Activated naive CD4-positive, alpha-beta T cell (primary cell): ENCODE measurements at regions not wholly inside any gene's neighbourhood (a gene's known extent, or its start where the extent isn't known, plus 50 kb on each side); places are given as distances from the start of the nearest gene placed in this dataset.
A peak's percentile ranks its signal among the peaks of the same experiment; 100 is the strongest.
"Not testable (repeated sequence)": the region's sequence is repeated elsewhere in the genome, so short reads cannot be mapped to it uniquely, and the experiment has no call there.

Experiments
- DNase-seq, 4 experiments: peaks; one replicate each; lab custom pipeline; 2025; lab: John Stamatoyannopoulos, UW

DNA sequence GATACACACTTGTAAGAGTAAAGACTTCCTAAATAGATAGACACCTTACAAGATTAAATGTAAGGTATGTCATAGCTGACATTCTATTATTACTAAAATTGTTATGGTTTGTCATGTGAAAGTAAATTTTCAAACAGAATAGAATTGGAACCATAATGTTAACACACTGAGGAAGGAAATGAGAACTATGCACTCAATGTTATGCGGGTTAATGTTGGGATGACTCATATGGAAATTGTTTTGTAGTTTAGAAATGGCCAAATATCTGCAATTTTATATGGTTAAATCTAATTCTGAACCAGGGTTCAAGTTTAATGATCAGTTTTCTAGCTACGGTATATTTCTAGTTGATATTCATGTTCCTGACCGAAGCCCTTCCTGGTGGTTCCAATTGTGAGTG lies 214.2 kb upstream of the ADO start:
- no peak for DNase-seq

DNA sequence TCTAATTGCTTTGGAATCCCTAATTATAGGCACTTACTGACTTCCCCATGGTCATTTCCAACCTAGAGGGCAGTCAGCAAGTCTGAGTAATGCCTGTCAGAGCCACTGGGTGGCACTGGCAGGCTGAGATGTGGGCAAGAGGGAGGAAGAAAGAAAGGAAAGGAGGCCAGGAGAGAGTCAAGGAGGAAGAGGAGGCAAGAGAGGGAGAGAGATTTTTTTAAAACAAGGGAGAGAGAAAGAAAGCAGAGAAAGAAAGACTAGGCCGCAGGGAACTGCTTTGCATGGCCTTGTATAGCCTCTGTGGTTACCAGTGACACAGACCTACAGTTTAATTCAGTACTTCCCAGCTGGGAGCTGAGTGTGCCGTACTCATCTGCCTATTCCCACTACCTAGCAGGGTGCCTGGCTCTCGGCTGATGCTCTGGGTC lies 210.4 kb upstream of the ADO start:
- peak in 1 of 4 experiments; percentile 26 for DNase-seq

DNA sequence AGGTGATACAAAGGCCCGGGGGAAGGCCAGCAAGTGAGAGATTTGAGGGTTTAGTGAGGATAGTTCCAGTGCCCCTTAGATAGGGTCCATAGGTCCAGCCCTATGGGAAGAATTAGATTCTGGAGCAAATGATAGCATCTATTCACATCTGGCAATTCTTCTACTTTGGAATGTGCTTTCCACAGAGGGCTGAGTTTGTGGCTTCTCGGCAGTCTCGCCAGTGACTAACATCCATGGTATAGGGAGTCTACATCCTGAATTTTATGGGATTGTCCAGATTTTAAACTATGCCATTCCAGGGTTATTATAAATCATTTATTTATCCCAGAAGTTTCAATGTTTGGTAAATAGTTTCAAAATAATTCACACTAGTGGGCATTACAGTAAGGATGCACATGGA lies 207.3 kb upstream of the ADO start:
- no peak for DNase-seq

DNA sequence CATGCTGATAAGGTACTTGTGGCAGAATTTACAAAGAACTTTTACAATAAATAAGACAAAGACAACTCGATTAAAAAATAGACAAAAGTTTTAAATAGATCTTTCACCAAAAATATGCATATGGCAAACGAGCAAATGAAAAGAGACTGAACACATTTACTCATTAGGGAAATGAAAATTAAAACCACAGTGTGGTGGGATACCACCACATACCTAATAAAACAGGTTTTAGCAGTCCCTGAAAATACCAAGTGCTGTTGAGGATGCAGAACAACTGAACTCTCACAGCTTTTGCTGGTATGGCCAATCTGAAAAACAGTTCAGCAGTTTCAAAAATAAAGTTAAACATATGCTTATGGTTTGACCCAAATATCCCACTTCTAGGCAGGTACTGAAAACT lies 205.4 kb upstream of the ADO start:
- no peak for DNase-seq

DNA sequence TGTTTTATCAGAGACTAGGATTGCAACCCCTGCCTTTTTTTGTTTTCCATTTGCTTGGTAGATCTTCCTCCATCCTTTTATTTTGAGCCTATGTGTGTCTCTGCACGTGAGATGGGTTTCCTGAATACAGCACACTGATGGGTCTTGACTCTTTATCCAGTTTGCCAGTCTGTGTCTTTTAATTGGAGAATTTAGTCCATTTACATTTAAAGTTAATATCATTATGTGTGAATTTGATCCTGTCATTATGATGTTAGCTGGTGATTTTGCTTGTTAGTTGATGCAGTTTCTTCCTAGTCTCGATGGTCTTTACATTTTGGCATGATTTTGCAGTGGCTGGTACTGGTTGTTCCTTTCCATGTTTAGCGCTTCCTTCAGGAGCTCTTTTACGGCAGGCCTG lies 198.0 kb upstream of the ADO start:
- not testable (repeated sequence) for DNase-seq

DNA sequence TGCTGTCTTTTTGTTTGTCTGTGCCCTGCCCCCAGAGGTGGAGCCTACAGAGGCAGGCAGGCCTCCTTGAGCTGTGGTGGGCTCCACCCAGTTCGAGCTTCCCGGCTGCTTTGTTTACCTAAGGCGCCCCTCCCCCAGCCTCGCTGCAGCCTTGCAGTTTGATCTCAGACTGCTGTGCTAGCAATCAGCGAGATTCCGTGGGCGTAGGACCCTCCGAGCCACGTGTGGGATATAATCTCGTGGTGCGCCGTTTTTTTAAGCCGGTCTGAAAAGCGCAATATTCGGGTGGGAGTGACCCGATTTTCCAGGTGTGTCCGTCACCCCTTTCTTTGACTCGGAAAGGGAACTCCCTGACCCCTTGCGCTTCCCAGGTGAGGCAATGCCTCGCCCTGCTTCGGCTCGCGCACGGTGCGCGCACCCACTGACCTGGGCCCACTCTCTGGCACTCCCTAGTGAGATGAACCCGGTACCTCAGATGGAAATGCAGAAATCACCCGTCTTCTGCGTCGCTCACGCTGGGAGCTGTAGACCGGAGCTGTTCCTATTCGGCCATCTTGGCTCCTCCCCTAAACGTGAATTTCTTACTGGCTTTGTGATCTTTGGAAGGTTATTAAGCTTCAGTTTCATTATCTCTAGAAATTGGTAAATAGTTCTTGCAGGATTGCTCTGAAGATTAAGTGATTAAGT lies 196.2 kb upstream of the ADO start:
- DNase-seq = not testable (repeated sequence)

DNA sequence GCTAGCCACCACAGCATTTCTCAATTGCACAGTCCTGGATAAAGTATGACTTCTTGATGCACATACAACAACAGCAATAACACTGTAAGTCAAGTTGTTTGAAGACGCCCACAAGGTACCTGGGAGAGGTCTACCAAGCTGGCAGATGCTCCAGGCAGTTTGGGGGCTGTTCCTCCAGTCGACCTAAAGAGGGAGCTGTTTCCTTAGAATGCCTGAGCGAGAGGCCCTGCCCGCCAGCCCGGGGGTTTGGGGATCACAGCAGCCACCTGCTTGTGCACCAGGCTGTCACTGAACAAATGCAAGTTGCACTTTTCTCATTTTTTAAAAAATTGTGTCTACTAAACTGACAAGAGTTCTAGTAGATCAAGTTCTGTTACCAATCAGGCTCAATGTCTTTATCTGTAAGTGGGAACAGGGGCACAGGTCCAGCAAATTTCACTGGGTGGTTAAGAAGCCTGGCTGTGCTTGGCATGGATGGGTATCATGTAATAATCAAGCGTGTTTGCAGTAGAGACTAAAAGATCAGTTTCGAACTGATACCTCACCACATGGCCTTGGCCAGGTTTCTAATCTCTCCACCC lies 193.8 kb upstream of the ADO start:
- DNase-seq = peak; percentile 27 to 42 (median 39)

DNA sequence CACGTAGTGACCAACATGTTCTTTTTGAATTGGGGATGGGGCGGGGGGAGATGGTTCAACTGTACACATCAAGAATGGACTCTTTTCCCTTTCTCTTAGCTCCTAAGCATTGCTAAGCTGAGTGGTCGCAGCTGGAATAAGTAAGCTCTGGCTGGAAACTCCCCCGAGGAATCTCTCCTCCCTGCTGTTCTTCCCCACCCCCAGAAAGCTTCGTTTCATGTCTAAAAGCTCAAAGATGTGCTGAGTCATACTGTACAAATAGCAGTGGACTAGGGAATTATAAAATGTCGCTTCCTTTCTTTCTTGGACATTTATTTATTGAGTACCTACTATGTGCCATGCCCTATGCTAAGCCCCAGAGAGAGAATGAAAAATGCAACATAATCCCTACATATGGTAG lies 191.1 kb upstream of the ADO start:
- DNase-seq = no peak

DNA sequence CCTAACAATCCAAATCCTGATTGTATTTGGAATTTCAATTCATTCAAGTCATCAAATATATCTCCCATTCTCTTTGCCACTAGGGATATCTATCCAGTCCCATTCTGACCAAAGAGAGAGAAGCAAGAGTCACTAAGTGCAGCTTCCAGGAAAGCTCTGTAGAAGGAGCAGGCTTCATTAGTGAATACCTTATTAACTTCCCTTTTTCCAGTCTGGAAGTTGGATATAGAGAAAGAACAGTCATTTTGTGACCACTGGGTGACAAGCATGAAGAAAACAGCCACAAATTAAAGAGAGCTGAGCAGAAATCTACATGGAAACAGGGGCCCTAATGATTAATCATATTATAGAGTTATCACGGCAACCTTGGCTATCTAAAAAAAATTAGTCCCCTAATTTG lies 190.7 kb upstream of the ADO start:
- no peak for DNase-seq

DNA sequence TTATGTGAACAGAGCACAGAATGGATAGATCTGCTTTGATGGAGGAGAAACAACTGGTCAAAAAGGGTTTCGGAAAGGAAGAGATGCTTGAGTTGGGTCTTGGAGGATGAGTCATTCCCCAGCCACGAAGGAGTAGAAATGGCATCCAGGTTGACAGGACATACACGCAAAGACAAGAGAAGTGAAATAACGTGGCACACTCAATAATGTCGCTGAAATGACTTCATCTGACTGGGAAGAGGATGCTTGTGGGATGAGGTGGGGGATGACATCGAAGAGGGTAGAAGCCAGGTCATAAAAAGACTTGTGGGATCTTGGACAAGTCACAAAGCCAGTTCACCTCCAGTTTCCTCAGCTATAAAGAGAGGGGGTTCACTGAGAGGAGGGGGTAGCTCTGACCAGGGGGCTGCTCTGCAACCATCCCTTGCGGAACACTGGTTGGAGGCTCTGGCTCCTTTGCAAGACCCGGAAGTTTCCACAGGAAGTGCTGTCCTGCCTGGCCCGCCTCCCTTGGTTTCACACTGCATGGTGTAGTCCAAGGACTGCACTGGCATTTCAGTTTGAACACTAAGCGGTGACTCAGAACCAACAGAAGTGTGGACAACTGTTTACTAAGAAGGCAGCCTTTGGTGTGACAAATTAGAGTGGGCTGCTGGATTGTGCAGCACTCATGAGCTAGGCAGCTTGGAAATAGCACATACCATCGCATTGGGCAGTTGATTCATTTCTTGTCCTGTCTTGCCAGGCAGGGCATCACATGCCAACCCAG lies 189.9 kb upstream of the ADO start:
- no peak for DNase-seq

DNA sequence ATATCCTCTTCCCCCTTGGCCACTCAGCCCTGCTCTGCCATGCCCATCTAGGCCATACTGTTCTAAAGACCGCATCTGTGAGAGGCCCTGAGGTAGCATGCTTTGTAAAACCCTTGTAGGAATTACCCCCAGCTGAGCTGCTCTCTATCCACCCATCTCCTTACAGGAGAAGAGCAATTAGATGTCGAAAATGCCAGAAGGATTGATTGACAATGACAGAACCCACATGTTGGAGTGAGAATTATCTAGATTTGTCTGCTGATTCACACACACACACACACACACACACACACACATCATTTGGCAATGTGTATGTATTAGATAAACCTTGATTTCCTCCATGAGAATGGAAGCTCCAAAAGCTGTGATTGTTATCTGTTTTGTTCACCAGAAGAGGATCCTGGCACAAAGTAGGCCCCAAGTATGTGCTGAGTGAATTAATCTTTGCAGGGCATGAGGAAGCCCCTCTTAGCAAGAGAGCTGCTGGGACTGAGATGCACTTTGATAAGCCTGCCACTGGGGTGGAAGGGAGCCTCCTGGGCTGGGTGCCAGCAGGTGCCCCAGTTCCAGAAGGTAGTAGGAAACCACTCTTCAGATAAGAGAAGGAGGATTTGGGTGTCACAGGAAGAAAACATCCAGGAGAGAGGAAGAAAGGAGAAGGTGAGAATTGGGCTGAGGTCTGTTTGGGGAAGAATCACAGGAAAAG lies 187.5 kb upstream of the ADO start:
- no peak for DNase-seq

DNA sequence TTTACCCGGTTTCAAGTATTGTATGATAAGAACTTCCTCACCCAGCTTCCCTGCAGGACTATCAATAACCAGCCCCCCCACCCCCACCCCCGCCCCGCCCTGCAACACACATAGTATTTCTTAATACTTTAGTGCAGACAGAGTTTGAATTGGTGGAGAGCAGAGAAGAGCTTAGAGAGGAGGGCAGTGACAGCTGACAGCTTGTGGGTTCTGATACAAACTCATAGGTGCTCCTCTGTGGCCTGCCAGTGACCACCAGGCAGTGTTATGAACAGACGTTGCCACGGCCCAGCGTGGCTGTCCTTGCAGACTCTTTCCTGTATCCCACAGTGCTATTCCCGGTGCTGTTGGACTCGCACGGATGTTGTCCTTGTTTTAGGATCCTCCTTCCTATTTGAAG lies 186.9 kb upstream of the ADO start:
- no peak for DNase-seq

DNA sequence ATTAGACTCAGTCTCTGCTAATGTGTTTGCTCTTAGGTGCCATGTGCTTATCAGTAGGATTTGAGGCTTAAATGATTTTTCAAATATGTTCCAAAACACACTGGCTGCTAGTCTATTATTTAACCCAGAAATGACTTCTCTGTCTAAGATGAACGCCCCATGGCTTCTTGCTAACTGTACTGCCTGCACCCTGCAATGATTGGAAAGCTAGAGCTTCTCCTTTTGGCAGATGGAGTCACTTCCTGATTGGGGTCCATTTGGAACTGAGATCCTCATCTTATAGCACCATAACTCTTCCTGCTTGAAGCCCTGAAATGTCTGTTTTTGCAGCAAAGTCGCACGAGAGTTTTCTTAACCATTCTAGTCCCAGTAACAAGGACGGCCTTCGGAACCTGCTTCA lies 186.5 kb upstream of the ADO start:
- no peak for DNase-seq

DNA sequence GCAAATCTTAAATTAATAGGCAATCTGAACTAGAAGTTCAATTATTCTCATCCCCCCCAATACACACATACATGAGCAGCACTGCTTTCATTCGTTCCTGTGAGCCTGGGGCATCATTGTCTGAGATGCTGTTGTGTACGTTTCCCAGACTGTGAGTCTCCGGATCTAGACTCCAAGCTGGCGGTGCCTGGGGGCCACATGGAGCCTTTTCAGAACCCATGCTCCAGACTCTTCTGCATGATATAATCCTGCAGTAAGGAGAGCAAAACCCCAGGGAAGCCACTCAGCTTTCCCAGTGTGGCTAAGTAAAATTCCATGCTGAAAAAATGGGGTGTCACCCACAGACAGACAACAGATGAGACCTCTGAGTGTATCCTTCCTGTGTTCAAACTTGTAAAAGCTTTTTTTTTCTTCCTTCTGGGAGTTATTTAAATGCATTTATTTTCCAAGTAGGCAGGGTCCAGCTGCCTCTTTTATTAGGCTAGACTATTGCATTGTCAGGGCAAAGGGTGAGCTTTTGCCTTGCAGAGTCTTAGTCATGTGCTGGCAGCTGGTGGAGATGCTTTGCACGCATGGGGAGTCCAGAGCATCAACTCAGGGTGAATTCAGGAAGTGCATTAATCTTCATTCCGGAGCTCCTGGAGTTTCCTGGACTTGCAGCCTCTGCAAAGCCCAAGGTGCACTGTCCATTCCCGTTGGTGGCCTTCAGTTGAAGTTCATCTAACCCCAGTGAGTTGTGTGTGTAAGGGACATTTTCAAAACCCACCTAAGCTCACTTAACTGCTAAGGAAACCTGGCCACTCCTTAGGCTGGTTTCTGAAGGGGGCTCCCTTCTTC lies 185.7 kb upstream of the ADO start:
- DNase-seq = no peak

DNA sequence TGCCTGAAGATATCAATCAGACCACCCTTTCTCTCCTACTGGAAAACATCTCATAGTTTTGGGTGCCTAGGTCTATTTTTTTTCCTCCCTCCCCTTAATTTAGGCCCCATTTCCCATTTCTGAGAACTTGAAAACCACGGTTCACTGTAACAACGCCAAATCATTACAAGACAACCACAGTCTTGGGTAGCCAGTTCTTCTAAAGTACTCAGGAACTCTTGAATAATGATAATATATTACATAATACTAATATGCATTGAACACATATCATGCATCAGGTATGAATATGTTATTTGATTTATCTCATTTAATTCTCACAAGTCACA lies 185.1 kb upstream of the ADO start:
- DNase-seq = no peak

DNA sequence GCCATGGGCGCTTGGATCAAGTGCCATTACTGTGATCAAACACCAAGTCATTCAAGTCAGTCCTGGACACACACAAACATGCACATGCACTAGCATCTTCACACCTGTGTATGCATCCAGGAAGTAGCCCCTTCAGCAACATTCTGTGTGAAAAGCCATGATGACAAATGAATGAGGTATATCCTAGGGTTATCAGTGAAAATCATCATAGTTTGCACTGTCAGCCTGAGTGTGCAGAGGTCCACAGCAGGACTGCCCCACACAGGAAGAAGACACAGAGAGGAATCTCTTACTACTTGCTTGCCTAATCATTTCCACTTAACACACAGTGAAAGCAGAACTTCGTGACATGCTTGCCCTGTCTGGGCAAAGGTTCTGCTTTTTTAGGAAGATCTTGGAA lies 184.0 kb upstream of the ADO start:
- no peak for DNase-seq

DNA sequence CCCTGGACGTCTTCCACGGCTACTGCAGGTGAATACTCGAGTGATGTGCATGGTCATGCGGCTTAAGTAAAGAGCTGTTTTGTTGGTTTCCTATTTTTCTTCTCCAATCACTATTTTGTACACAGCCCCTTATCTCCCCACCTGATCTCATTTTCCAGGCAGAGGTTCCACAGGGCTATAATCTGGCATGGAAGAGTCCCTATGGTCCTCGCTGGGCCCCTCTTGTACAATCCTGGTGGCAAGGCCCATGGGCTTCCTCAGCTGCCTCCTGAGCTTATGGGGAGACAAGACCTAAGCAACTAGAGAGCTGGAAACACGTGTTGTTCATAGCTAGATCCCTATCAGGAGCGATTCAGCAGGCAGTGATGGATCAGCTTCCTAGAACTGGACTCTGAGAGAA lies 181.3 kb upstream of the ADO start:
- DNase-seq = no peak

DNA sequence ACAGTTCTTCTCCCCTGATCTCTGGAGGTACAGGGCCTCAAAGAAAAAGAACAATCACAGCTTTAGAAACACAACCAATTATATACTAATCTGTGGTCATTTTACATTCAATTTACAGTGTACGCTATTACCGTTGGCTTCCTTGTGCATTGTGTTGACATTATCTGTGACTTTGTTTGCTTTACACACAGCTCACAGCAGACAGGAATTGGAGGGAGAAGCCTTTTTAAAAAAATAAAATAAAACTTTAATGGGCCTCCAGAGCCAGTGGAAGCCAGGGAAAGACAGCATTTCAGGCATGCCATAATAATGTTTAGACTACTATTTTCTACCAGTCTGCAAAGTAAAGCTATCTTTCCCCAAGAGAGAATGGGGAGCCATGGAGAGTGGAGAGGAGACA lies 179.0 kb upstream of the ADO start:
- no peak for DNase-seq

DNA sequence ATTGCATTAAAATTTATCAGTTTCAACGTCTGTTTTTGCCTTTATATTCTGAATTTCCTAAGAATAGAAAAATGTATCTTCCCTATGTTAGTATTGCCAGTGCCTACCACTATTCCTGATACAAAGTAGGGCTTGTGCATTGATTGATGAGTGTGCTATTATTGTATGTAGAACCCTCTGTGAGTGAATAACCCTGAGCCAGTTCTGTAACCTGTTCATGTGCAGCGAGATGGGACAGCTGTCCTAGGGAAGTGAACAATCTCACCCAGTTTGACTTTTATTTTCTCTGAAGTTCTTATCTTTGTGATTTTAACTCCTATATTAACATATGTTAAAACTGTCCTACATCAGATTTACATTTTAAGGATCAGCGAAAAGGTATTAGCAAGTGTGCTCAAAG lies 178.4 kb upstream of the ADO start:
- no peak for DNase-seq

DNA sequence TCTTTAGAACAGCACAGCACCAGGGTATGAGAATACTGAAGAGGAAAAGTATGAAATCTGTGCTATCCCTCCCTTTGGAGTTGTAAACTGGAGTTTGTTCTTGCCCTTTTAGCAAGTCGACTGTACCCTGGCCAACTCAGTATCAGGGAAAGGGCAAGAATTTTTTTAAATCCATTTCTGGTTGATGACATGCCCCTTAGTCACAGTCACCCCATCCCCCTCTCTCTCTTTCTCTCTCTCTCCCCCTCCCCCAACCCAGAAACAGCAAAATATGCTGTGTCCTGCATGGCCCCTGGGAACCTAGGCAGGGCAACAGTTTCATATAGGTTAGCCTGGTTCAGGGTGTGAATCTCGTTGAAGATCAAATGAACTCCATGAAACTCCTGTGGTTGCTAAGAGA lies 177.7 kb upstream of the ADO start:
- no peak for DNase-seq

DNA sequence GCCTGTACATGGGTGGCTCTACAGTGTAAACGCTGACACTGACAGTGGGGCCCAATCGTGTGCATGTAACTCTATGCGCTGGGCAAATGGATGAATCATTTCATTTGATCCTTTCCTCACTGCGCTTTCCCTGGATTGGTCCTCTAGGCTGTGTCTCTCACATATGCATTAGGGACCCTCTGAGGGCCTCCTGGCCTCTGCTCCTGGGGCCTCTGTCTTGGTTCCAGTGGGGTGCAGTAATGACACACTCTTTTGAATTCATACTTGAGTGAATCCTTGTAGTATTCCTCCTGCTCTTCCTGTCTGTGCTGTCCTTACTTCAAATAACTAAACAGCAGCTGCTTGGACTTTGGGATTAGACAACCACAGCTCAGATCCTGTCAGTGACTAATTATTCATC lies 176.5 kb upstream of the ADO start:
- no peak for DNase-seq

DNA sequence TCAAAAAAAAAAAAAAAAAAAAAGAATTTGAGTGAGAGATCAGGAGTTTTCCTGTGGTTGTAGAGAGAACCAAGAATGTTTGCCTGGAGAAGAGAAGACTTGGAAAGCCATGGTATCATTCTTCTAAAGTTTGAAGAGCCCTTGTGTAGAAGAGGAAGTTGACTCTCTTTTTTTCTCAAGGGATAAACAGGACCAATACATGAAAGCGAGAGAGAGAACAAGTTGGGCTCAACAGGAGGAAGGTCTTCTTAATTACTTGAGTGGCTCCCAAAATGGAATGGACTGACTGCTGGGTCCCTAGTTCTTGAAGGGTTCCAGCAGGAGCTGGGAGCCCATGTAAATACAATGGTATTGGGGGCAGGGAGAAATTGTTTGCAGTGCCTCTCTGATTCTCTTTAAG lies 173.3 kb upstream of the ADO start:
- DNase-seq = no peak
